ENCODE measurements at regions not wholly inside any gene's neighbourhood (a gene's known extent, or its start where the extent isn't known, plus 50 kb on each side); places are given as distances from the start of the nearest gene placed in this dataset.

DNA sequence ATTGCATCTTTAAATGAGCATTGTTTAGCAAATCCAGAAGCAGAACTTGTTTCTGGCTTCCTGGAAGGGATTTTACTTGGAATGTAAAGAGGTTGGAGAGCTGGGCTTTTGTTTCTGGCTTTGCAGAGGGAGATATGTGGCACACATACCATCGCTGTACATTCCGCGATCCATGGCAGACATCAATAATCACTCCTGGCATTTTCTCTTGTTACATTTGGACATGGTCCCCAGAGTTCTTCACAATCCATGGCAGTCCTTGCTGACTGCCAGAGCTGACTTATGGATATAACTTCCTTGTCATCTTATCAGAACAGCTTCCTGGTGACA is 445.6 kb upstream of the SPRED2 start:
- FAIRE-seq, result no peak

DNA sequence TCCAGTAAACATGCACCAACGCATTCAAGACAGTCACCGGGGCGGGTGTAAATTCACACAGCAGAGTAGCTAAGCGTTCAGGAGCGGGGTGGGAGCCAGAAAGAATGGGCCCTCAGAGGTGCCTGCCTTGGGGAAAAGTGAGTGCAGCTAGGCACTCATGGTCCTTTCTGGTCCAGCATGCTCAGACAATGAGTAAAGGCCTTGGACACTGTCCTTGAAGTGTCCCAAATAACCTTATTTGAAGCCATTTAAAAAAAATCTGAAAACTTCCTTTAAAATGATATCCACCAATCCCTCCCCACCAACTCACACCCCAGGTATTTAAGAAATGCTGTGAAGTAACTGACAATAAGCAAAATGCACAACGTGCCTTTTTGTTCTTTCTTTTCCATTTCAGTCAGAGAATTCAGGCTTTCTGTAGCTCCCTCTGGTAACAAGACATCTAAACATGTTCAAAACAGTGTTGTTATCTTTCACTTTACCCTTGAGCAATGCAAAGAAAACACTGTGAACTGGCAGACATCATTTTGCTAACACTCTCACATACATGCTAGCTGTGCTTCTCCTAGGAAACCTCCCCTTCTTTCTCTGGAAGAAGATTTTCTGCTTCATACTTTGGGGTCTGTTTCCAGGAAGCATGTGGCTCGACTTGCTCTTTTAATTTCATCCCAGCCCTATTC is 445.1 kb upstream of the SPRED2 start:
- FAIRE-seq, result no peak

DNA sequence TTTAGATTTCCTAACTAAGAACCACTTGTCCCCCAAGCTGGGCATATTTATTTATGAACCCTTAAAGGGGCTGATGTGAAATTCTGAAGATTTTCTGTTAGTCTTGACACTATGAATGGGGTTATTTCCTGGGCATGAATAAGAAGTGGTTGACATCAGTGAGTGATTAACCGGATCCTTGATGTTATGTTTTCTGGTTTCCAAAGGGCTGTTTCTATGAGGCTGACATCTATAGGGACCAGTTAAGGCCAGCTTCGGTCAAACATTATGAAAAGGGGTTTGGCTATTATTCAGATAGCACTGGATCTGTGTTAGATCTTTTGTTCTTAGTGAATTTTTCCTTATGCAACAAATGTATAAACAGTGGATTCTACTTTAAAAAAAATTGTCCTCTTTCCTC is 443.7 kb upstream of the SPRED2 start:
- no peak for FAIRE-seq

DNA sequence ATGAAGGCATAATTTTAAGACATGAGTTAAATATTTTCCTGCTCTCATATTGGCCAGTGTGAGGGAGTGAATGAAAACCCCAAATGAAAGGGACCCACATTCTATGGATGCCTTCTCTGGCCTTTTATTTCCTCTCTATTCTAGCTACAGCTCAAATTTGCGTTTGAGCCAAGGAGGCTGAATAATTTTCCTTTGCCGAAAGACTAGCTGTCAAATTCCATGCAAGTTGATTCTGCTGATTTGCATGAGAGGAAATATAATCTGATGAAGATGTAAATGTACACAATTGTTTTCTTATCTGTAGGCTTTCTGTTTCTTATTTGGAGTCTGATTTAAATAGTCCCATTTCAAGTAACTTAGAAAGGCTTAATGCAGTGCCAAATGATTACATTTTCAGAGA is 438.4 kb upstream of the SPRED2 start:
- FAIRE-seq, result no peak

DNA sequence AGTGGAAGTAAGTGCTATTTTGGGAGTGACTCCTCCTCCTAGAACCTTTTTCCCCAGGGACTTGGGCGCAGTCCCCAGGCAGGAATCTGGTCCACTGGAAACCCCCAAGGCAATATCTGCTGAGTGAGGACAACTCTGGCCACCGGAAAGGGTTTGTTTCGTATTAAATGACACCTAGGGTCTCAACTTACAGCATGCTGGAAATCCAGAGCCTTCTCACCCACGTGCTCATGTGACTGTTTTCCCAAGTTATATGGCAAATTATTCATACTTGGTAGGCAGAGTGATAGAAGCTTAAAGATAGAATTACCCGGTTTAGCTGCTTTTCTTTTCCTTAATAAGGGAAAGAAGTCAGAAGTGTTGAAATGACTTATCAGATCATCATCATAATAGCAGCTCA is 436.9 kb upstream of the SPRED2 start:
- no peak for FAIRE-seq

DNA sequence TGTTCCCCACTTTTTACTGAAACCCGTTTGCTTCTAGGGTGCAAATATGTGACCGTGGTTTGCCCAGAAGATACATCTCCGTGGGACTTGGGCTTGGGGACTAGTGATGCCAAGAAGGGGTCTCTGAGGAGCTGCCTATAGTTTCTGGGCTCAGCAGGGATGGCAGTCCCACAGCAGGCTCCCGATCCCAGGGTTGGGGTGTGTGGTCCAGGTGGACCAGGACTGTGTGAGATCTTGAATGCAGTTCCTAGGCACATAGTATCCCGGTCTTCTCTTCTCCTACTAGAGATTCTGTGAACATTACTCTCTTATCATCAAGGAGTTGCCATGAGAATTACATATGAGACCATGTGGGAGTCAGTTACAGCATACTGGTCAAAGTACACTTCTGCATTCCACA is 435.8 kb upstream of the SPRED2 start:
- no peak for FAIRE-seq

DNA sequence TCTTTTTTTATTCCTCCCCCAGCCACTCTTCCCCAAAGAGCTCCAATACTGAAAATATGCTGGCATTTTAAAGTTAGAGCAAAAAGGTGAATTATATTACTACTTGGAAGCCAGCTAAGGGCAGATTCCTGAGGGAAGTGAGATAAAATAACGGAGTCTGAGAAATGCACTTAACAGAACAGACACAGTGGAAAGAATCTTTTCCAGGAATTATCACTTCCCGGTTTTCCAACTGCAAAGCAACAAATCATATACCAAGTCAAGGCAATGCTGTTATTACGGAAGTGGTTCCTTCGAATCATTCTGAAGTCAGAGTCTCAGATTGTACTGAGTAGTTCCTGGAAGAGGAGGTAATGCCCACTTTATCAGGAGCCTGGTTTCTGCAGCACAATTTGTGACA is 435.0 kb upstream of the SPRED2 start:
- no peak for FAIRE-seq

DNA sequence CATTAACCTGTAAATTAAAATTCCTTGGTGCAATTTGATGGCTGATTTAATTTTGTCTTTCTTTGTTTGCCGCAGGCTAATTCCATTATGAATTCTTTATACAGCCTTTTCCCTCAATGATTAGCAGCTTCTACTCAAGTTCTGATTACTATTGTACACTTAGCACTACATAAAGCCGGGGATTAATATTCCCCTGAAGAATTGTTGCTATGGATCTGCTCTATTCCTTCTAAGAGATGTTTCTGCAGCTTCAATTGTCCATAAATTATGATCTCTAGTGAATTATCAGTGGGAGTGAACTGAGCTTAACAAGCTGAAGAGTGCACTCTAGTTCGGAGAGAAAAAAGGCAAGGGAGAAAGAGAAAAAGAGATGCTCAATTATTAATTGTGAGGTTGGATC is 433.7 kb upstream of the SPRED2 start:
- no peak for FAIRE-seq

DNA sequence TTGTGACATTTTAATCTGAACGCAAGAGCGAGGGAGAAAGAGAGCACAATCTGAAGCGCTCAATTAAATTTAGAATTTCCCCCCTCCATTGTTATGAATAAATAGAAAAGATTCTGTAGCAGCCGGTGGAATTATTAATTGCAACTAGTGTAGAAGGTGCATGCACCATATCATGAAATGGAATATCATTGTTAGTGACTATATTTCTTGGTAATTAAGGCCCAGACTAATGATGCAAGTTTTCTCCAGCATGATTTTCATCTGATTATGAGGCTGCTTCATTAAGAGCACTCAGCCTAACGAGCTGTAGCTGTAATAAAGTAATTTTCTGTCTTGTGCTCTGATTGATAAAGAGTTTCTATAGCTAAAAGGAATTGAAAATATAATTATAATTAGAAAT is 432.2 kb upstream of the SPRED2 start:
- FAIRE-seq, result no peak

DNA sequence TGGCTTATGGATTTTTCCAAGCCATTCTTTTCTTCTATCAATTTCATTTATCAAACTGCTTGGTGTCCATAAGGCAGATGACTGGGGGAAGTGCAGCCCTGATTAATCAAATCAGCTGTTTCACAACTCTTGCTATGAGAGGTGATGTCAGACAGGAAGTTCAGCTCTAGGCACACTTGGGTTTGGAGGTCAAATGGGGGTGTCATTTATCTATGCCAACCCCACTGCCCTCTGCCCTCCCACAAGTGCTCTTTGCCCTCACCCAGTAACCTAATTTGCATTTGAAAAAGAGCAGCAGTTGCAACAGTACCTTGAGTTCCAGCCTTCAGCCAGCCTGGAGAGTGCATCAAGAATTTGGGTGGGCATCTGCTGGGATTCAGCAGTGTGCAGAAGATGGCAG is 431.3 kb upstream of the SPRED2 start:
- no peak for FAIRE-seq

DNA sequence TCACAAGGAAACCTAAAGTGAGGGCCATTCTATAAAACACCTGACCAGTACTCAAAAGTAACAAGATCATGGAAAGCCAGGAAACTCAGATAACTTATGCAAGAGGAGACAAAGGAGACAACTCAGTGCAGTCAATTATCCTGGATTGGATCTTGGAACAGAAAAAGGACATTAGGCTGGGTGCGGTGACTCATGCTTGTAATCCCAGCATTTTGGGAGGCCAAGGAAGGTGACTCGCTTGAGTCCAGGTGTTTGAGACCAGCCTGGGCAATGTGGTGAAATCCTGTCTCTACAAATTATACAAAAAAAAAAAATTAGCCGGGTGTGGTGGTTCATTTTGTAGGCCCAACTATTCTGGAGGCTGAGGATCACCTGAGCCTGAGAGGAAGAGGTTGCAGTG is 424.5 kb upstream of the SPRED2 start:
- FAIRE-seq, result no peak

DNA sequence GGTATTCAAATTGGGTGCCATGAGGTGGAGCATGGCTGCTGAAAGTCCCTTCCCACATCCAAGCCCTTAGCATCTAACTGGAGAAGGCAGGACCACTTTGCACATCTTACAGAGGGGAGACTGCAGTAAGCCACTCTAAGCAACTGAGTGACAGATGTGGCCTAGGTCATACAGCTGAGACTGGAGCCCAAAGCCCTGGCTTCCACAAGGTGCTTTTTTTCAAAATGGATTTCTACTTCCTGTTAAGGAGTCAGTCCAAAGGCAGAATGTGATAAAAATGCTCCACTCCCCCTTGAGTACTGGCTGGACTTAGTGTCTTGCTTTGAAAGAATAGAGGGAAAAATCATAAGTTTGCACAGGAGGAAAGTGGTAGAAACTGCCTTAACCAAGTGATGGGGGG is 424.0 kb upstream of the SPRED2 start:
- FAIRE-seq, result no peak

DNA sequence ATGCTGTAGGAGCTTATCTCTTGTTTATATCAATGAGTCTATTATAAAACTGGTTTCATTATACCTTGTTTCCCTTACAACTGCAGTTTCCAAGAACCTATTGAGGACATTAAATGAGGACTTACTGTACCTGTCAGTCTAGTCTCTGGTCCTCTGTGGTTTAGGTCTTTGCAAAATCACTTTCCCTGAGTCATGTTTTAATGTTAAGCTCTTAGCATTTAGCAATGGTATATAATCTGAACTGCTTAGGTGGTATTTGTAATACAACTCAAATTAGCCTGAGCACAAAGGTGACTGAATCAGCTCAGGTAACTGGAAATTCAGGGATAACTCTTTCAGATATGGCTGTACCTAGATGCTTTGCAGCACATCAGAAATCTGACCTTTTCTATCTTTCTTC is 418.3 kb upstream of the SPRED2 start:
- FAIRE-seq, result no peak

DNA sequence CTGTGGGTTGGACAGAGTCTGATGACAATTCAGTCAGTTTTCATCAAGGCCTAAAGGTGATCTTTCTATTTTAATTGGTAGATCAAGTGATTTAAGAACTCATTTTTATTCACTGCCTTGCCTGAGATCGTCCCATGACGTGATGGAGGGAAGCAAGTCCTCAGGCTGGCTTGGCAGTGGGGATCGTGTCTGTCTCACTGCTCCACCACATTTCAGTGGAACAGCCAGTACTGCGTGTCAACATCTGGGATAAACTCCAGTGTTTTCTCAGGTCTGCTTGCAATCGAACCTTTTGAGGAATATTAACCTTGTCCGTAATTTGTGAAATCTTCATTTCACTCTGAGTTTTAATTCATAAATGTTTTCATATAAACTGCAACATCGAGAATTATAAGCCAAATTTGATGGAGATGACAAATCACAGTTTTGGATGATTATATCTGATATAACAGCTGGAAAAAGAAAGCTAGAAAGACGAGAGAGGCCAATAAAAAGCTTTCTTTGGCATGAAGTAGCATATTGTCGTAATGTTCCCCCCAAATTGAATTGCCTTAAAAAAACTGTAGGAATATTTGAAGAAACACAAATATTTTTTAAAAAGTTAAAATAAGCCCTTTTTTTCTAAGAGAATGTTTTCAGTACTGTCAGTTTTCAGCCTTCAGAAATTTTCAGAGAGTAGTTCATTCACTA is 414.7 kb upstream of the SPRED2 start:
- no peak for FAIRE-seq

DNA sequence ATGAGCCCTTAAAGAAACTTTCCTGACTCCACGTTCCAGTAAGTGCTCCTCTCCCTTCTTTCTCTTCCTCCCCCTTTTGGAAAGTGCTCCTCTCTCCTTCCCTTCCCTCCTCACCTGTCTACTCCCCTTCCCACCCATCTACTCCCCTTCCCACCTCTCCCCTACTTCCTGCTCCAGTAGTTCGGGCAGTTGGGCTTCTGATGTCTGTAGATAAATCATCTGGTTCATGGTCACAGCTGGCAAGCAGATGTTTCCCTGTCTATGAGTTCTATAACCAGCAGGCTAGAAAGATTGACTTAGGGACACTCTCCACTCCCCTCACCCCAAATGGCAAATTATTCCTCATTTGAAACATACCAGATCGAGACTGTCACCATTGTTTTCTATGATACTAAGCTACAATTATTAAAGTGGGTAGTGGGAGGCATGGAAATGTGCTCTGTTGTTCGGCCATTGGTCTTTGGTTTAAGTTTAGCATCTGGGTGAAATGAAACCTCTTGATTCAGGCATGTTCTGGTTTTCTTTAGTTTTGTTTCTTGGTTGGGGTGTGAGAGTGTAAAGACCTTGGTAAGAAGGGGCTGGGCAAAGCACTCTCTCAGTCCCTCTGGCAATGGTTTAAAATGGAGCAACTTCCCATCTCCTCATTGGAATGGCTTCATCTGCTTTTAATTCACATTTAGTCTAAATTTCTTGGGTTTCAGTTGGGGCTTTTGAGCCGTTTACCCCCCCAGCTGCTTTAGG is 413.2 kb upstream of the SPRED2 start:
- no peak for FAIRE-seq

DNA sequence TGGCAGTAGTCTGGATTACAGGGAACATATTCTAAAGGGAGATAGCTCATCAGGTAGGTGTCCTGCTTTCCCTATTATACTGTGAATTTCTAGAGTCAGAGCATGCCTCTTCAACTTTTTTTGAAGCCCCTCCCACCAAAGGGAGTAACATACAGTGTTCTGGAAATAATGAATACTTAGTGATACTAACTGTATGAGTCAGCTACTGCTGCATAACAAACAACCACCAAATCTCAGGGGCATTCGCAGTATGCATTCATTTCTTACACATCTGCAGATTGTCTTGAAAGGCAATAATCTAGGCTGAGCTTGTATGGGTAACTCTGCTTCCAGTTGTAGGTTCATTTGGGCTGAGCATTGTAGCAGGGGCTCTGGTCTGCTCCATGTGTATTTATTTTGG is 409.7 kb upstream of the SPRED2 start:
- FAIRE-seq, result no peak

DNA sequence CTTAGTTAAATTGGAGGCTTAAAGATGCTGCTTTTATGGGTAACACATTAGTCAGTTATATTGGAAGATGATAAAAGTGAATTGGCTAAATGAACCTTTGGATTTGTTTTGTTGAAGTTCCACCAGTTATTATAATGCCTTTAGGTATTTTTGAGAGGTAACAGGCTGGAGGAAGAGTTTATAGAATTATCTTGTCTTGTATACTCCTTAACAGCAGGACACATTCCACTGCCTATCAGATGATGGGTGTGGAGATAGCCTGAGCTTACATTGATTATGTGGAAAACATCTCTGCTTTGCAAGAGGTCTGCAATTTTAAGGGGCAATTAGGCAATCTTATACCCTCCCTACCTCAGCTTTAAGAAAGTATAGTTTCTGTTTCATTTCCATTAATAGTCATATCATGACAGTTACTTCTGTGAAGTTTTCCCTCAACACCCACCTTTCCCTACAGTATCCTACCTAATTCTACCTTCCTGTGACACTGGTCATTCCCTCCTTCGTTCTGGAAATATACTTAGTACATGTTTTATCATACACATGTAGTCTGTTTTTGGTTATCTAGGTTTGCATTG is 403.7 kb upstream of the SPRED2 start:
- FAIRE-seq, result no peak

DNA sequence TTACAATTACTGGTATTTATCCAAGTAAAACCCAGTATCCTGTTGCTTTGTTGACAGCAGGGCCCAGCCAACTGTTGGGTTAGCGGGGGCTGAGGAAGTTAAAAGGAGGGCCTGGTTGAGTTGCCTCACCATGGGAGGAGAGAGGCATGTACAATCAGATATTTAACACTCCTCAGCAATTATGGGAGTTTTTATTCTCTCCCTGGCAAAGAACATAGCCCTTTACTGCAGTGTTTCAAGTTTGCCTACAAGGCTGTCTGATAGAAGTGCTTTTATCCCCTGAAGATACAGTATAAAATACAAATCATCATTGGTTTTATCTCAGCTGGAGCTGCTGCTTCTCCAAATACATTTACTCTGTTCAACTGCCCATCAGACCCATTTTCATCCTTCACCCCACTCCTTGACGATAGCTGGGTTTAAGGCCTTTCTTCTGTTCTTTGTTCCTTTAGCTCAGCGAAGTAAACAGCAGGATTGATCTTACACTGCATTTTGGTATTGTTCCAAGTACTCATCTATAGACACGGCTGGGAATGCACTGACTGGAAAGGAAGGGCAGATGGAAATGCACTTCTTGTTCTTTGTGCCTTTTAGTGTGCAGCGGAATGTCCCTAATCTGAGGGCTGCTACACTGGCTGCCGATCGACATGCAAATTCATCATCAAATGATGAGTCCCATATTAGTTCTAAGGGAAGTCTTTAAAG is 402.5 kb upstream of the SPRED2 start:
- FAIRE-seq, result no peak

DNA sequence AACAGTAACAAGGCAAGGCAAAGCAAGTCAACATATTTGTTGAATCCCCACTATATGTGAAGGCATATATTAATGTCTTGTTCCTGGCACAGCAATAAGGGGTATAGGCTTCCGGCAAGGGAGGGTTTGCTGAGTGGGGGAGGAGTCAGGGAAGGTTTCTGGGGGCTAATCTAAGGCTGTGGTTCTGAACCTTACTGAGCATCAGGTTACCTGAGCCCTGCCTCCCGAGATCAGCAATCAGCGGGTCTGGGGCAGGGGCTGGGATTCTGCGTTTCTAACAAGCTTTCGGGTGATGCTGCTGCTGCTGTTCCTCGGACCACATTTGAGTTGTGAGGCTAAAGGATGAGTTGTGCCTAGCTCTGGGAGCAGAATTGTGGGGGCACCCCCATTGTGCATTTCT is 401.7 kb upstream of the SPRED2 start:
- no peak for FAIRE-seq

DNA sequence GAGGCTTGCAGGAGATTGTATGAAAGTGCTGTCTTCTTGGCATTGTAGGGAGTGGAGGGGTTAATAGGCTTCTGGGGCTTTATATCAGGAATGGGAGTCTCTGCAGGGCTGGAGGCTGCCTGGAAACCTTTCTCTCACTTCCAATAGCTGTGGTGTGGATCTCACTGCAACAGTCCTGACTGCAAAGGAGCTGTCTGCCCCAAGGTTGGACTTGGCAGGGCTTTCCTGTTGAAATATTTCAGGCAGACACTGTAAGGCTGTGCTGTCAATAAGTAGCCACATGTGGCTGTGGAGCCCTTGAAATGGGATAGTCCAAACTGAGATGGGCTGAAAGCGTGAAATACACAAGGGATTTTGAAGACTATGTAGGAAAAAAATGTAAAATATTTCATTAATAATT is 399.1 kb upstream of the SPRED2 start:
- no peak for FAIRE-seq

DNA sequence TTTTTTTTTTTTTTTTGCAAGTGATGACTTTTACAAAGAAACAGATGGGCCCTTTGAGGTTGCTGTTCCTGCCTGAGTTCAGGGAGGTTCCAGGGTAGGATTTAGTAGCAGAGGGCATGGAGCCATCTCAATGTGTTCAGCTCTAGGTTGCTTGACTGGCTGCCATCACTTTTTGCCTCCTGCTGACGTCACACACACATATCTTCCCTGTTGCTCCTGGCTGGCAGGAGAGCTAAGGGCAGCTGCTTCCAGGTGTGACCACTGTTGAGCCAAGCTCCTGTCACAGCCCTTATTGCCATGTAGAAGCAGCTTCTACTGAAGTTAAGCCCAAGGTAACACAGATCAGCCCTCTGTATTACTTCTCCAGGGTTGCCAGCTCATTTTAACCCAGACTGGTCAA is 394.2 kb upstream of the SPRED2 start:
- FAIRE-seq, result no peak

DNA sequence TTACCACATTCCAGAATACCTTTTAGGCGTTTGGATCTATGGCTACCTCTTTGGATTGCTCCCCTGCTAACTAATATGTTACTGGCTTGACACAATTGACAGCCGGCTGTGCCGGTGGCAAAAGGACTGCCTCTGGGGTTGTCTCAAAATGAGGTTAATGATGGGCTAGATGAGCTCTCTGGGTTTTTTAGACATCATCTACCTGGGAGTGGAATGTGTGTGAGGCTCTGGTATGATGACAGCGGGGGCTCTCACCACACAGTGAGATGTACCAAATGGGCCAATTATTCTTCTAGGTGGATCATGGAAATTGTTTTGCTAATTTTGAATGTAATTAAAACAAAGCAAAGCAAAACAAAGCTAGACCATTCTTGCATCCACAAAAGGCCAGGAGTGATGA is 391.1 kb upstream of the SPRED2 start:
- no peak for FAIRE-seq

DNA sequence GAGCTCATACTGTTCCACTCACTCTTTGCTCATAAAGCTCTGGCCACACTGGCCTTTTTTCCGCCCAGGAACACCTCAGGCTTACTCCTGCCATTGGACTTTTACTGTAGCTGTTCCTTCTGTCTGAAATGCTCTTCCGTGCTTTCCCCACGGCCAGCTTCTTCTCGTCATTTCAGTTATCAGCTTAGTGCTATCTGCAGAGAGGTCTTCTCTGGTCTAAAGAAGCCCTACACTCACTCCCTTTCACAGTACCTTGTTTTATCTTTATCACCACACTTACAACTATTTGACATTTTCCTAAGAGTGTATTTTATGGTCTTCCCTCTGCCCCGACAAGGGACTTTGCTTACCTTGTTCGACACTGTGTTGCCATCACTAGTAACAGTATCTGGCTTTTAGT is 388.1 kb upstream of the SPRED2 start:
- no peak for FAIRE-seq

DNA sequence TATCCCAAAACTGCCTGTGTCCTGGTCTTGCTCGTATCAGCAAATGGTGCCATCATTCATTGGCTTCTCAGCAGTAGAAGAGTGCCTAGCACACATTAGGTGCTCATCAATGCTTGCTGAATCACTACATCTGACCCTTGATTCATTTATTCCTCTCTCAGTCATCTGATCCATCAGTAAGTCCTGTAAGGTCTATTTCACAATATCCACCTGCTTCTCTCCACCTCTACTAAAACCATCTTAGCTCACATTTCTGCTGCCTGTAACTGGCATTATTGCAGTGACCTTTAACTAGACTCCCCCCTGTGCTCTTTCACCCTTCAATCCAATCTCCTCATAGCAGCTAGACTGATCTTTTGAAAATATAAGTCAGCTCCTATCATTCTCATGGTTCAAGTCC is 387.6 kb upstream of the SPRED2 start:
- no peak for FAIRE-seq
